ENCODE measurements at regions not wholly inside any gene's neighbourhood (a gene's known extent, or its start where the extent isn't known, plus 50 kb on each side); places are given as distances from the start of the nearest gene placed in this dataset.

DNA sequence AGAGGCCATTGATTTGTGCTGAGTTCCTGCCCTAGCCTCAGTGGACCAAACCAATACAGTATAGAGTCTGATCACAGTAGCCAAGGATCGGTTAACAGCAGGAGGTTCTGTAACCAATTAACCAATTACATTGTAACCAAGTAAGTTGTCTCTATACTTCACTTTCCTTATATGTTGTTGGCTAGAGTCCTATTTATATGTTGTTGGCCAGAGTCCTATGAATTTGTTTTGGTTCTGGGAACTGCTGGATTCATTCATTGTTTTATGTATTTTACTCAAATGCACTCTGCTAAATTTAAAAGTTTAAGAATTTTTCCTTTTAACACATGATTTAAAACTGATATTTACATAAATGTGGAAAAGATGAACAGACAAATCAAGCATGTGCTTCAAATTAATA lies 597.4 kb upstream of the HS3ST5 start:
- no peak overlapping the region for H3K4ac ChIP-seq (replicated peaks; ENCODE audit: insufficient read length, low read depth, low read length)
- H4K8ac ChIP-seq (ENCODE audit: extremely low read depth, insufficient read depth, low read length), result no peak overlapping the region
- no peak overlapping the region for H2AK5ac ChIP-seq (ENCODE audit: low read depth, low read length)
- H3K9me3 ChIP-seq (ENCODE audit: insufficient read depth in 2 of 2, low read depth in 1 of 2, low read length in 1 of 2), result no peaks in the 10 kb centered on the region
- H3K18ac ChIP-seq (ENCODE audit: extremely low read depth, low read length), result no peak overlapping the region
- TF ChIP-seq, protein P1, sequence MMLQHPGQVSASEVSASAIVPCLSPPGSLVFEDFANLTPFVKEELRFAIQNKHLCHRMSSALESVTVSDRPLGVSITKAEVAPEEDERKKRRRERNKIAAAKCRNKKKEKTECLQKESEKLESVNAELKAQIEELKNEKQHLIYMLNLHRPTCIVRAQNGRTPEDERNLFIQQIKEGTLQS (IDR thresholded peaks at IDR 0.05; ENCODE audit: insufficient read depth, low read depth, low read length), result no peak
- no peak for TF ChIP-seq CHD1 (IDR thresholded peaks at IDR 0.05; ENCODE audit: low read depth, low read length)
- H3K4me3 ChIP-seq (ENCODE audit: extremely low read depth in 1 of 4, insufficient read depth in 2 of 4, low read depth in 3 of 4, low read length in 4 of 4), result no peak overlapping the region
- H3K4me1 ChIP-seq (replicated peaks in 1 of 4; ENCODE audit: control insufficient read depth in 3 of 4, insufficient read depth in 4 of 4, low read length in 3 of 4), result peaks cover 0 to 4% (median 3%) of the 10 kb centered on the region in 4 experiments; a peak in 2 of 7 replicates
- DNase-seq (ENCODE audit: low read depth in 1 of 2, low spot score in 2 of 2) (no peak), FAIRE-seq (no peak)
- no peaks in the 10 kb centered on the region for H4K20me1 ChIP-seq (replicated peaks in 1 of 2; ENCODE audit: control insufficient read depth in 1 of 2, insufficient read depth in 2 of 2, low read length in 2 of 2)
- no peaks in the 10 kb centered on the region for H3K79me1 ChIP-seq (ENCODE audit: low read depth, low read length)
- ChIA-PET CTCF (ENCODE audit: partially characterized antibody) (no interaction called here), POLR2A (ENCODE audit: partially characterized antibody) (no interaction called here)
- no peak overlapping the region for H2AFZ ChIP-seq (ENCODE audit: low read length)
- H3K27me3 ChIP-seq (replicated peaks in 1 of 4; ENCODE audit: control insufficient read depth in 3 of 4, extremely low read depth in 1 of 4, insufficient read depth in 3 of 4, low read length in 3 of 4), result no peaks in the 10 kb centered on the region
- no peak overlapping the region for H2BK120ac ChIP-seq (replicated peaks; ENCODE audit: low read depth, low read length)
- H3K4me2 ChIP-seq (ENCODE audit: insufficient read depth in 1 of 2, low read depth in 2 of 2, low read length in 2 of 2), result no peak overlapping the region
- H2BK20ac ChIP-seq (ENCODE audit: low read length), result no peak overlapping the region
- 85% methylated on average over 1 of the region's 1 CpG; no CpG with 5 or more reads in 1 of the 2 experiments for WGBS, 2 experiments (ENCODE audit: extremely low coverage in 1 of 2, insufficient coverage in 1 of 2, insufficient read length in 1 of 2, insufficient replicate concordance in 2 of 2, low coverage in 1 of 2, low lambda C conversion rate in 2 of 2, missing lambda C conversion rate in 1 of 2)
- no peak overlapping the region for H2BK15ac ChIP-seq (ENCODE audit: low read length)
- no peak overlapping the region for H2BK12ac ChIP-seq (ENCODE audit: low read depth, low read length)
- no peak overlapping the region for H3K14ac ChIP-seq (ENCODE audit: insufficient read length)
- no peak overlapping the region for H4K91ac ChIP-seq (replicated peaks; ENCODE audit: insufficient read length, low read length)
- H3K23ac ChIP-seq (ENCODE audit: insufficient read length), result no peak overlapping the region
- no peak overlapping the region for H2BK5ac ChIP-seq (ENCODE audit: low read depth, low read length)
- no peak overlapping the region for H4K5ac ChIP-seq (ENCODE audit: insufficient read length, low read depth, low read length)
- no peaks in the 10 kb centered on the region for H3K23me2 ChIP-seq (ENCODE audit: low read depth, low read length)
- H3K79me2 ChIP-seq (ENCODE audit: control insufficient read depth in 1 of 2, insufficient read depth in 2 of 2, low read length in 2 of 2), result no peaks in the 10 kb centered on the region
- H3K56ac ChIP-seq (replicated peaks; ENCODE audit: insufficient read length, low read depth, low read length), result no peak overlapping the region
- no peaks in the 10 kb centered on the region for H3K36me3 ChIP-seq (ENCODE audit: control insufficient read depth in 2 of 4, insufficient read depth in 4 of 4, low read length in 3 of 4)
- no peak overlapping the region for H3K27ac ChIP-seq (ENCODE audit: low read depth, low read length)
- H3K9ac ChIP-seq (replicated peaks in 1 of 4; ENCODE audit: extremely low read depth in 1 of 4, low read depth in 3 of 4, low read length in 3 of 4), result no peak overlapping the region
